Effector CD4-positive, alpha-beta T cell (primary cell): ENCODE measurements at regions not wholly inside any gene's neighbourhood (a gene's known extent, or its start where the extent isn't known, plus 50 kb on each side); places are given as distances from the start of the nearest gene placed in this dataset.
"Not testable (repeated sequence)": the region's sequence is repeated elsewhere in the genome, so short reads cannot be mapped to it uniquely, and the experiment has no call there.

Experiments used
- DNase-seq: peaks from one replicate; pipeline ENCODE4 v3.0.0-alpha.2; 2020

DNA sequence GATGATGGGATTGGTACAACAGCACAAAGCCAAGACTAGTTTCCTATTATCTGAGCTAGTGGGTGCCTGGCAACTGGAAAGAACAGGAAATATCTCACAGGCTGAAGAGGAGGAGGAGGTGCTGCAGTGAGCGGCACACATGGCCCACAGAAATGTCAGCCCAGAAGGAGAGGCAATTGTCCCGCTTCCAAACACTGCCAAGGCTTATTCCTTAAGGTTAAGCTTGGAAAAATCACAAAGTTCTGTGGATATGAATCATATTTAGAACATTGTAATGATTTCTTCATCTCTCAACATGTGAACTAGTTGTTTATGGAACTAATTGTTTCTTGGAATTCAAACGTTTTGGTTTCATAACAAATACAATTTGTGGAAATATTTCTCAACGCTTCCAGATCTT lies 1019.5 kb upstream of the SEMA6A start:
- DNase-seq: no peak

DNA sequence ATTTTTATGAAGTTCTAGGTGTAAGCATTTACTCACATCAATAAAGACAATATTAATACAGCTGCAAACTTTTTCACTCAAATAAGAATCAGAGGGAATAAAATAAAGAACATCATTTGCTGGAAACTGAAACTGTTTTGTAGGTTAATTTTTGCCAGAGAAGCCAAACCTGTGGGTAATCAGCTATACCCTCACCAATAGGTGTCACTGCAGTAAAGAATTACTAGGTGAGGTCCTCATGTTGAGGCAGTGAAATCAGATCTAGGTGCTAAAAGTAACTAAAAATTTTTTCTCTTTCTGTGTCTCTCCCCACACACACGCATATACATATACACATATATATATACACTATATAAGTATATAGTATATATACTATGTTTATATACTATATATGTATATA lies 1016.3 kb upstream of the SEMA6A start:
- no peak for DNase-seq

DNA sequence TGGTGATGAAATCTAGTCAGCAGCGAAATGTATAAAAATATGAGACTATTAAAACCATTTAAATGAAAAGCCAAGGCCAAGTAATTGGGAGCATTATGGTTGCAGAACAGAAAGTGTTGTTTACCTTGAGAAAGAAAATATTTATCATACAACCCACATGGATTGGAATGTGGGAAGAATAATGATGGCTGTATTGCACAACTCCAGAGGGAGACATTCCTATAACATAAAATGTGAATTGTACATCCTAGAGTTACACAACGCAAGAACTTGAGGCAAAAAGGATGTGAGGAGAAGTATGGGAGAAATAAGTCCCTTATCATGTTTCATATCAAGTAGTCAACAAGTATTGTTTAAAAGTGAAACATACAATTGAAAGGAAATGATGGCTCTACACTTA lies 1014.0 kb upstream of the SEMA6A start:
- no peak for DNase-seq

DNA sequence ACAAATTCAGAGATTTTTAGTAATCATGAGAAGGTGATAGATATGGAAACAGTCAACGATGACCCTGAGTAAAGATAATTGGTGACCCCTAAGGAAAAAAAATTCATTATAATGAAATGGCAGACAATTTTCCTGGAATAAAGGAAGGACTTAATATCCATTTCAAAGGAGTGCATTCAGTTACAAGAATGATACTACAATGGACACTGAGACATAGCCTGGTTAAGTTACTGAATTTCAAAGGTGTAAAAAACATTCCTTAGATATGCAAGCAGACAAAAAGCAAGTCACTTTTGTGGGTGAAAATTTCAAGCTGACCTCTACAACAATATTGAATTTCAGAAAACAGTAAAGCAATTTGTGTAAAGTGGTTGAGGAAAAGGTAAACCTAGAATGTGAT lies 1012.5 kb upstream of the SEMA6A start:
- no peak for DNase-seq

DNA sequence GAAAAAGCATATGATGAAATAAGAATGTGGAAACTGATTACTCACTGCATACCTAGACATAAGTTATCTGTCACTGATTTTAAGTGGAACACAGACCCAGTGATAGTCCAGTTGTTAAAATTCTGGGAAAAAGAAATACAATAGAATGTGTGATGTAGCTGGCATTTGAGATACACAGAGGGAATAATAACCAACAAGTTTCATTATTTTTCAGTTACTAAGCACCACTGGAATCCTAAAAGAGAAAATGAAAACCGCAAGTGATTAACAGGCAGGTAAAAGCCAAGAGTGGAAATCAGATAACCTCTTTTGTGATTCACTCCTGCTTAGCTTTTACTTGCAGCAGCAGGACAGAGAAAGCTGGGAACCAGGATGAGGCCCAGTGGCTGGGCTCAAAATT lies 994.0 kb upstream of the SEMA6A start:
- no peak for DNase-seq

DNA sequence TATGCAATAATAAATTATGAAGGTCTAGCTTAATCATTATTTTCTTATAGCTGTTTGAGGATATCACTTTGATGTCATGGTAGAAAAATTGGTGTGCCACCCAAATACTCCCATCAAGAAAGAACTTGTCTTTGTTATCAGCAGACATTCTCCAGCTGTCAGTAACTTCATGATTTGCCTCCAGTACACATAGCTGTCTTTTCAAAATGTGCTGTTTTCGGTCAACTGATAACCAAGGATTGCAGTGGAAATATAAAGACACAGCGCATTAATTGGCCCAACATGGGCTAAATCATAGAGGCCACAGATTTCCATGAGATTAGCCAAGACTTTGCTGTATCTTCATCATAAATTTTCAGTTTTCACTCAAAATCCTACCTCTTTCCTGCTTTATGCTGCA lies 993.5 kb upstream of the SEMA6A start:
- no peak for DNase-seq

DNA sequence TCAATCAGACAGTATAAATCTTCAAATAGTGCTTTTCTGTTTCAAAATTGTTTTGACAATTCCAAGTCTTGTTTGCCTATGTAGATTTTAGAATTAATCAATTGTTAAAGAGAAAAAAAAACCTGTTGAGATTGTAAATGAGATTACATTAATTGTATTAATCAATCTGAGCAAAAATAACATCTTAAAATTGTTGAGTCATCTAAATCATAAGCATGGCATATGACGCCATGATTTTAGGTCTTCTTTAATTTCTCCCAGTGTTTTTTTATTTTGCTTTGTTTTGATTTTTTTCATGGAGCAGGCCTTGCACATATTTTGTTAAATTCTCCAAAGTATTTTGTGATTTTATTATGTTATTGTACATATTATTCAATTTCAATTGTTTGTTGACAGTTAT lies 988.0 kb upstream of the SEMA6A start:
- no peak for DNase-seq

DNA sequence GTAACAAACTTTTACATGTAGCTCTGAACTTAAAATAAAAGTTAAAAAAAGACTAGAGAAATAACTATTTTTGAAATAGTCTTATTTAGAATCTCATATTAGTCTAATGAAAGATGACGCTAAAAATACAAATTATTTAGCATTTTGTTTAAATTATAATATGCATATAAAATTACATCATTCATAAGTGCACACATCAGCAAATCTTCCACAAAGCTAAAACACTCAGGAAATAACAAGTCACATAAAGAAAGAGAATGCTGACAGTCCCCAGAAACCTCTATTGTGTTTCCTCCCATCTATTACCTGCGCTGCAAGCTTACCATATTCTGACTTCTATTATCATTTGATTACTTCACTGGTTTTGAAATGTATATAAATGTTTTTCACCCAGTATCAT lies 986.9 kb upstream of the SEMA6A start:
- no peak for DNase-seq

DNA sequence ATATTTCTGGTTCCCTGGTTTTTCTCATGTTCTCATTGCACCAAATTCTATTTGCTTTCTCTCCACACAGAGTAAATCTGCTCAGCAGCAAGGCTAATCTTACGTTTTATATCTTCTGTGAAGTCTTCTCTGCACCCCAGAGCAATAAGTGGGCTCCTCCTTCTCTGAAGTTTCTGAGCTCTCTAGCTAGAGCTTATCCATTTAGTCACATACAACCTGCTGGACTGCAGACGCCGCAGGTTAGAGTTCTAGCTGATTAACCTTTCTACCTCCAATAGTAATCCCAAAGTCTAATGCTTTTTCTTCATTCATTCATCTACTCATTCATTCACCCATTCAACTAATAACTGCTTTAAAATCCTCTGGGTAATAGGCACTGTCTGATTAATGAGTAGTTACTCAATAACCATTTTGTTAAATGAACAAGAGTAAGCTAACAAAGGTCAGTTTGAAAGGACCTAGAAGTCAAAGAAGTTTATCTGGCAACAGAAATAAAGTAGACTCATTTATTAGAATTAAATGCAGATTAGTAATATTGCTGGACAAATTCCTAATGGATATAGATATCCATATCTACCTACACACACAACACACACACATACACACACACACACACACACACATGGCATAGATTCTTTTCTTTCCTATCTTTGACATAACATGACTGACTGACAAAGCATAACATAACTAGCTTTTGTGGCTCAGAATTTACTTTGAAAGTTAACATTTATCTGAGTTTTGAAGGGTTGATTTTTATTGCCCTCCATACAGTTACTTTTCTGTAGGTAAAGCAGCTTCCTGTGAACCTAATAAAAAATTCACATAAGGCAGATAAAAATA lies 984.6 kb upstream of the SEMA6A start:
- no peak for DNase-seq

DNA sequence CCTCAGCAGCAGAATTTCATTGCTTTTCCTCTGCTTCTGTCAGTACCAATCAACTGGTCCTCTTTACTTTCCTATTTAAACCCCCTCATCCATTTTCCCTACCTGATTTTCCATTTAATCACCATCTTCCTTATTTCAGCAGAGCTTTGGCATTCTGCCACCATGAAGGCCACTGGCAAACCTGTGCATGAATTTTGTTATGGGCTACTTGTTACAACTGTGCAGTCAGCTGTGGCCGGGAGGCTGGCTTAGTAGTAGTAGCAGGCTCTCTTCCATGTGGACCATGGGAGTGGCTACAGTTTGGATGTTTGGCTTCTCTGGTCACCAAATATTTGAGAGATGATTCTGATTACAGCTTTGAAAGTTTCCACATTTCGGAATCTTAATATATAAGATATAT lies 976.6 kb upstream of the SEMA6A start:
- no peak for DNase-seq

DNA sequence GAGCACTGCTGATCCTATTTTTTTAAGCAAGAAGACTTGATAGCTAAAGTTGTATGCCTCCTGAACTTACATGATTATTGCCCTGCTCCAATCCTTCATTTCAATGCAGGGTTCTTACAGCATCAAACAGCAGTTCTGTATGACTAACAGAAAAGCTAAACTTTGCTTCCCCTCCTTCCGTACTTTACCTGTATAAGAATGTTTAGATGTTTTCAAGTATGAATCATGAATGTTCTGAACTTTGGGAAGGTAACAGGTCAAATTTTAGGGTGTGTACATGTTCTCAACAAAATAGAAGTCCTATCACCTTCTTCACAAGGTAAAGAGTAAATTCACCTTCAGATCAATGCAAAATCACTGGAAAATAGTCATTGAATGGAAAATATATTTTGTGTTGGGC lies 972.6 kb upstream of the SEMA6A start:
- no peak for DNase-seq

DNA sequence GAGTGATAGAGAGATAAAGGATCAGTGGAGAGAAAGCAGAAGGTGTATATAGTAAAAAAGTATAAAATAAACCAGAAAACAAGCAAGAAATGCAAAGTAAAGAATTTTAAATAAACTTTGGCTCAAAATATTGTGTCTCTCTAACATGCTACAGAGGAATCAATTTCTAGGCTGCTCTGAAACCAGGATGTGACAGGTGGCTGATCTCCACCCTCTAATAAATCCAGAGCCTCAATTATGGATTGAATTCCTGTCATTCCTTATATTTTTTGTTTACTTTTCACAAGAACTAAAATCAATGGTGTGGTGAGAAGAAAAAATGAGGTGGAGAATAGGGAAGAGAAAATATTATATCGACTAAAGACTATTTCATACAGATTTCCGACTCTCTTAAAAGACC lies 965.1 kb upstream of the SEMA6A start:
- no peak for DNase-seq

DNA sequence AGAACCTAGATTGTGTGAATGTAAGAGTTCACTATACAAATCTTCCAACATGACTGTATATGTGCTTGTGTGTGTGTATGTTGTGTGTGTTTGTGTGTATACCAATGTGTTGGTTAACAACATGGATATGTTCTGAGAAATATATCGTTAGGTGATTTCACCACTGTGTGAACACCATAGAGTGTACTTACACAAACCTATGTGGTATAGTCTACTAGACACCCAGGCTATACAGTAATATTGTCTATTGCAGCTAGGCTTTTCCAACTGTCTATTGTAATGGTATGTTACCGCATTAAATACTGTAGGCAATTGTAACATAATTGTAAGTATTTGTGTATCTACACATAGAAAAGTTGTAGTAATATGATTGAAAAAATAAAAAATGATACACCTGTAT lies 959.2 kb upstream of the SEMA6A start:
- no peak for DNase-seq

DNA sequence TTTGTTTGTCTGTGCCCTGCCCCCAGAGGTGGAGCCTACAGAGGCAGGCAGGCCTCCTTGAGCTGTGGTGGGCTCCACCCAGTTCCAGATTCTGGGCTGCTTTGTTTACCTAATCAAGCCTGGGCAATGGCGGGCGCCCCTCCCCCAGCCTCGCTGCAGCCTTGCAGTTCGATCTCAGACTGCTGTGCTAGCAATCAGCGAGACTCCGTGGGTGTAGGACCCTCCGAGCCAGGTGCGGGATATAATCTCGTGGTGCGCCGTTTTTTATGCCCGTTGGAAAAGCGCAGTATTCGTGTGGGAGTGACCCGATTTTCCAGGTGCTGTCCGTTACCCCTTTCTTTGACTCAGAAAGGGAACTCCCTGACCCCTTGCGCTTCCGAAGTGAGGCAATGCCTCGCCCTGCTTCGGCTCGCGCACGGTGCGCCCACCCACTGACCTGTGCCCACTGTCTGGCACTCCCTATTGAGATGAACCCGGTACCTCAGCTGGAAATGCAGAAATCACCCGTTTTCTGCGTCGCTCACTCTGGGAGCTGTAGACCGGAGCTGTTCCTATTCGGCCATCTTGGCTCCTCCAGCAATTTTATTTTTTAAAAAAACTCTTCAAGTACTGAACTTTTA lies 958.5 kb upstream of the SEMA6A start:
- DNase-seq: not testable (repeated sequence)

DNA sequence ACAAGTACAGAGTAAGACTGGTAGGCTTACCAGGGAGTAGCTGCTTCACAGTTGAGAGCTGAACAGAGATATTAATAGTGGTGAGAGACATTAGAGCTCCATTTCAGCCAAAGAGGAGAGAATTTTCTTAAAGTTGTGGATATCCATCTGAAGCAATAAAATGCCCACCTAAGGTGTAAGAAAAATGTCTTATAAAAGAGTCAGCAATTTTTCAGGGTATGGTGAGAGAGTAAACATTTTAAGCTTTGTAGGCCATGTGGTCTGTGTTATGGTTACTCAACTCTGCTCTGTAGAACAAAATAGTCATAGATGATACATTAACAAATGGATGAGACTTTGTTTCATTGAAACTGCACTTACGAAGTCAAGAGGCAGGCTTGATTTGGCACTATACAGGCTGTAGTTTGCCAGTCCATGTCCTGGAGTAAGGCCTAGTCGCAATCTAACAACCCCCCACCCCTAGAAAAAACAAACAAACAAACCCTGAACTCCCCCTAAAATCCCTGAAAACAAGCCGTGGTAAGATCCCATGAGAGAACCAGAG lies 945.4 kb upstream of the SEMA6A start:
- DNase-seq: no peak

DNA sequence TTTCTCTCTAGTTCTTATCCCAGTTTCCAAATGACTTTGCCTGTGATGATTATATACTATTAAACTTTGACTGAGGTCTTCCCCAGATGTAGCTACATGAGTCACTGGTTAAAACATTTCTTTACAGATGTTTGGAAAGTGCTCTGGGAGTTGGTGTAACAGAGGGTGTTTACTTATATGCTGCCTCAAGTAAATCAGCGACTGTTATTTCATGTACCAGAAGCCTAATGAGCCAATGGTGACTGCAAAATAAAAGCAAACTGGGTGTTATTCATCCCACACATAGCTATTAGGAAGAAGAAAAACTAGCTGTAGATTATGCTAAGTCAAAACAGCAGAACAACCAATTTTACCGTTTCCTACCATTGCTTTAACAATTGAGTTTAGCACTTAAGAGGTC lies 929.7 kb upstream of the SEMA6A start:
- DNase-seq: no peak

DNA sequence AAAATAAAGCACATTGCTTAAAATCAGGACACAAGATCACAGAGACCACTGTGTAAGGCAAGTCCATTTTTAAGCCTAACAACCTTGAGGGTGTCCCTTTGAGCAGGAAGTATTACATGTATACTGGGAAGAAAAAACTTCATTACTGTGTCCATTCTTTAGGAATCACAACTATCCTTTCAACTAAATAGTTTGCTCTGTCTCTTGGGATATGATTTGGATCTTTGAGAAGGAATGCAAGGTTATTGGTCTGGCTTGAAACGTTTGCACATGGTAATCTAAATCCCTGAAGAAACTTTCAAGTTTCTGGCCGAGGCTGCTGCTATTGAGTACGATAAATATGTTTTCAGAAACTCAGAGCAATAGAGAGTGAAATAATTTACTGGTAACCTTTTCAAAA lies 923.0 kb upstream of the SEMA6A start:
- no peak for DNase-seq

DNA sequence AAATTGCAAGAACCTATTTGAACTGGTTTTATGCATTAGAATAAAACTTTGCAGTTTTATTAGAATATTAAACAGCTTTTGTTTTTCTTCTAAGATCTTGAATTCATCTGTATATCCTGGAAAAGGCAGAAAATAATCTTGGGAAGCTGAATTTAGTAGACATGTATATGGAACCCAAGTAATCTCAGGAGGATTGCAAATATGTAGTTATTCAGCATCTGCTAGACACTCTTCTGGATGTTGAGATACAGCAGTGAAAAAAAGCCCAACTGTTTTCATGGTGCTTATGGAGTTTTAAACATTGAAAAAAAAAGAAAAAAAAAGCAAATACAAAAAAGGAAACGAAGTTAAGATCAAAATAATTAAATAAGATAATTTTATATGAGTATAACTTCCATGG lies 922.2 kb upstream of the SEMA6A start:
- no peak for DNase-seq

DNA sequence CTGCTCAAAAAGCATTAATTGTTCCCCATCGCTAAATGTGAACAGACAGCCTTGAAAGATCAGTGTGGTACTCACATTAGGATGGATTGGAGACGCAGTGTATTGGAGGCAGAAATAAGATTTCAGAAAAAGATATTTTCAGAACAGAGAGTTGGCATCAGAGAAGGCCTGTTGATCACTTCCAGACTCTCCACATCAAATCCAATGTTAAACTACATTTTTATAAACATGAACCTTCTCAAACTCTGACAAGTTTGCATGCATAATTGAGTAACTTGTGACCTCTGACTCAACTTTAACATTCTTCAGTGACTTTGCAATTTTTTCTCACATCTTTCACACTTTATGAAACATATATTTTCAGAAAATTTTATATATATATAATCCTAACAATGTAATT lies 919.6 kb upstream of the SEMA6A start:
- DNase-seq: no peak

DNA sequence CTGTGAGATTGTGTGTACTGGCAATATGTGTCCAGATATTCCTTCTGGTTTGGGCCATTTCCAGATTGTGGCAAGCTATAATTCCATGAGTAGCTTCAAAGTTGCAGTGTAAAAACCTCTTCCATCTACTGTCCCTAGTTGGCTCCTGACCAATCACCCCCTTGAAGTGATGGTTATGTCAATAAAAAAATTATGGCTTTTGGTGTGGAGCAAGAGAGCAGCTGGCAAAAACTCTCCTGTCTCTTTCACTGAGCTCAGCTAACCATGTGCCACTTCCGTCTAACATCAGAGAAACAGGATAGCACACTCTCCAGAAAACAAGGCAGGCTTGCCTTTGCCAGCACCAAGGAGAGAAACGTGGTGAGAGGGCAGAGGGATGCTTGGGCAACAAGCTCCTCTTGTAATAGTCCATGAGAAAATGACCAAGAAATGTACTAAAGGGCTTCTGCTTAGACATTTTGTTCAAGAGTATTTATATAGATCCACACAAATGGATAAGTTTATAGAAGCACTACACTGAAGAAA lies 914.4 kb upstream of the SEMA6A start:
- no peak for DNase-seq

DNA sequence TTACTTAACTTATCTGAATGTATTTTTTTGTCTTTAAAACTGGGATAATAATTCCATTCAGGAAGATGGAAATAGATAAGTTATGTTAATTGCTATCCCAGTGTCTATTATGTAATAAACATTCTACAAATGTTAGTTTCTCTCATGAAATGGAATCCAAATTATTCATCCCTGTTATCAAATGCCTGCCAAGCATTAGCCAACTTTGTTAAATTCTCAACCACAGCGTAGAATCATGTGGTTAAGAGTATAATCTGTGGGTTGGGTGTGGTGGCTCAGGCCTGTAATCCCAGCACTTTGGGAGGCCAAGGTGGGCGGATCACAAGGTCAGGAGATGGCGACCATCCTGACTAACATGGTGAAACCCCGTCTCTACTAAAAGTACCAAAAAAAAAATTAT lies 912.9 kb upstream of the SEMA6A start:
- no peak for DNase-seq

DNA sequence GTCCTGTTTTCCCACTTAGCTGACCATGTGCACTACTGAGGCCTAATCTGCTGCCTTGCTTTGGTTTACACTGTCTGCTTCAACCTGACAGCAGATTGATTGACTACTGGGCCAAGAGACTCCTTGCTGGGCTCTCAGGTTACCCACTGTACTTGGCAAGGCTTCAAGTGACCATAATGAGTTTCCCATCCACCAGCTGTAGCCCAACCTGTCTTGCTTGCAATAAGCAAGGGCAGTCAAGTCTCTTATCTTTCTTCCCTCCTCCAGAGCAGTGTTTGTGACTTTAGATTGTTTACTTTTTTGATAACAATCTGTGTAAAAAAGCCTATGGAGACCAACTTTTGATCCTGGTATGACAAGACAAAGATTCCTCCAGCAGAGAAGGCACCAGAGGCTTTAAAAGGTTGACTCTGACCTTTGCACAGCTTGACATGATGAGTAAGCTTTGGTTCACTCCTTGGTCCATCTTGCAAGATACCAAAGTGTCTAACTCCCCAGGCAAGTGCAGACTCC lies 912.3 kb upstream of the SEMA6A start:
- DNase-seq: no peak

DNA sequence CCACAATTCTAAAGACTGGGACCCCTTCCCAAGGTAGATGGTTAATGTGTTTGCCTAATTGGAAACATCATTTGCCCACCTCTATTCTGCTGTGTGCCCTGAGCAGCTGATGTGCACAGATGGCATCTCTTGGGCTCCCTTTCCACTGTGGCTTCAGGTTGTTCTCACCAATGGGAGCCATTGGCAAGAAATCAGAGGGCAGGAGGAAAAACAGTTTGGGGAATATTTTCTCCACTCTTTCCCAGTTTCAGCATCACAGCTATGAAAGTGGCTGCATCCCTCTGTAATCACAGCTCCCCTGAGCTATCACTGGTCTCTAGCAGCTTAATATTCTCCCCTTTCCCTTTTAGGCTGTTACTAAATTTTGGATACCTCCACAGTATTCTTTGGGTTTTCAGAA lies 911.6 kb upstream of the SEMA6A start:
- DNase-seq: no peak

DNA sequence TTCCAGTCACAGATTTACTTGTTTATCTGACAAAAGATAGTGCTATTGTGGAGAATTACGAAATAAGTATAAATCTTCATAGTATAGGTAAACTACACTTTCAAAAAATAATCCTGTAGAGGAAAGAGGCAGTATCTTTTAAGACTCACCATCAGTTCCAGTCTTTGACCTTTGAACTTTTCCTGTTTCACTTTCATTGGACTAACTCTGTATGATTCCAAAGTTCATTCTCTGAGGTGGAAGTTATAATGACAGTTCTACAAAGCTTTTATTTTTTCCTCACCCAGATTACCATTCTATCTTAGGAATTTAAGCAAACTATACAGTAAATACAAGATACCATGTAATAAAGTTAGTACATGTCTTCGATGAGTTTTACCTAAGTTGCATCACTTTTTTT lies 901.3 kb upstream of the SEMA6A start:
- DNase-seq: no peak
